CD4-positive, alpha-beta T cell treated with Interferon alpha-2 for 1 hour (primary cell): ENCODE measurements at regions not wholly inside any gene's neighbourhood (a gene's known extent, or its start where the extent isn't known, plus 50 kb on each side); places are given as distances from the start of the nearest gene placed in this dataset.

Experiments
- DNase-seq, 2 donors: peaks; one replicate each; pipeline ENCODE4 v3.0.0-alpha.2; 2020 to 2022

DNA sequence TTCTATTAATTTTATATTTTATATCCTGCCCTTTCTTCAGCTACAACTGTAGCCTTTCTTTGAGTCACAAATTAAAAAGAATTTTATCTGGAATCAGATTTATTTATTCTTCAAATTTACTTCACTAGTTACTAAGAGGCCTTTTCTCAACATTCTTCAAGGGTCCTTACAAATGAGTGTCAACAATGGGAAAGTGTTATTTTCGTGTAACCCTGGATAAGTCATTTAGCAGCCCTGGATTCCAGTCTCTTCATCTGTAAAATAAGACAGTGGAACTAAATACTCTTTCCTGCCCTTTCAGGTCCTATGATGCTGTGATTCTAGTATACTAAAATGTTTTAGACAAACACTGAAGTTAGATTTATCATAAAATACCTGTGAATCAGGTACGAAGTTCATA is 397.0 kb downstream of the KLF12 start:
- DNase-seq, result no peak

DNA sequence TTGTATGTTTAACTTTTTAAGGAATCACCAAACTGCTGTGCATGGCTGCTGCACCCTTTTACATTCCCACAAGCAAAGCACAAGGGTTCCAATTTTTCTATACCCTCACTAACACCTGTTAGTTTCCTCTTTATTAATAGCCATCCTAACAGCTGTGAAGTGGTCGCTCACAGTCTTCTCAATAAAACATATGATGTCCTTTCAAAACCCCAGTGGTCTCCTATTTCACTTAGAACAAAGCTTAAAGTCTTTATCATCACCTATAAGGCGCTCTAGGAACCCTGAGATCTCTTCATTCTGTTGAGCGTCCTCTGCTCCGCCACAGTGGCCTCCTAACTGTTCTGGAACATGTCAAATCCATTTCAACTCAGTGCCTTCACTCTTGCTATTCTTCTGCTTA is 400.5 kb downstream of the KLF12 start:
- no peak for DNase-seq

DNA sequence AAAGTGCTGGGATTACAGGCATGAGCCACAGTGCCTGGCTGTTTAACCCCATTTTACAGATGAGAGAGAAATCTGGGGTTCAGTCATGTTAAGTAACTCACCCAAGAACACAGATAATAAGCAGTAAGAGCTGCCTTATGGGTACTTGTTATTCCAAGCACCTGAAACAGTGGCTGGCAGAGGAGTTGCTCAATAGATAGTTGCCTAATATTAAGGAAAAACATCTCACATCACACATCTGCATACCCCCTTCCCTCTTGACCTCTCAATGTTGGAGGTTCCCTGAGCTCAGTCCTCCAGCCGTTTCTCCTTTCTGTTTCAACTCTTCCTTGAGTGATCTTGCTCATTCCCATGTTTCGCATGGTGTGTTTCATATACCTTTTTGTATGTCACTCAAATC is 401.9 kb downstream of the KLF12 start:
- DNase-seq, result no peak

DNA sequence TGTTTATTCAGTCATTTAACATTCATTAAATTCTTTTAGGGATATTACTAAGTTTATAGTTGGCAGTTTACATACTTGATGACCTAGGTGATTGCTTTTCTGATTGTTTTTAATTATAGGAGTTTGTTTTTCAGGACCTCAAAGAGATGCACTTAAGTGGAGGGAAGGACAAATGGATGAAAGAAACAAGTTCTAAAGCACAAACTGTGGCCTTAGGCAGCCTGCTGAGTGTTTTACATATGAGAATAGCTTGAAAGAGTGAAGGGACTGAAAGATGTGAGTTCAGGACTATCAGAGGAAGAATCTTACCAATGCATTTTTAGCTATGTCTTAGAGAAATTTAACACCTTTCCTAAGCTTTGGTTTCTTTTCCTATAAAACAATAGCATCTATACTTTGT is 402.6 kb downstream of the KLF12 start:
- DNase-seq, result no peak

DNA sequence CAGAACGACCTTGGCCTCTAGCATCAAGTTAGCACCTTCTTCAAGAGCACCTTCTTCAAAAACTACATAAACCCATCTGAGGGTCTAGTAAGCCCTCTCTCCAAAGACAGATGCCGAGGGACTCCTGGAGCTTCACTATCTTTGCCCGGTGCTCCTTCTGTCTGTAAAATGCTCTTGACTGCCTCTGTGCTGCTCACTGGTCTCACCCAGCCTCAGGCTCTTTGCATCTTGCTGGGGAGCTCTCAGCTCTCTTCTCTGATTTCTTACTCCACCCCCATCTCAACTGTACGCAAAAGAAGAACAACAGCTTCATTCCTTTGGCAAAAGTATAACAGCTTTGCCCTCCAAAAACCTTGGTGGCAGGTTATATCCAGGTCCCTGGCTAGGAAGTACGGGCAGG is 404.2 kb downstream of the KLF12 start:
- DNase-seq, result no peak

DNA sequence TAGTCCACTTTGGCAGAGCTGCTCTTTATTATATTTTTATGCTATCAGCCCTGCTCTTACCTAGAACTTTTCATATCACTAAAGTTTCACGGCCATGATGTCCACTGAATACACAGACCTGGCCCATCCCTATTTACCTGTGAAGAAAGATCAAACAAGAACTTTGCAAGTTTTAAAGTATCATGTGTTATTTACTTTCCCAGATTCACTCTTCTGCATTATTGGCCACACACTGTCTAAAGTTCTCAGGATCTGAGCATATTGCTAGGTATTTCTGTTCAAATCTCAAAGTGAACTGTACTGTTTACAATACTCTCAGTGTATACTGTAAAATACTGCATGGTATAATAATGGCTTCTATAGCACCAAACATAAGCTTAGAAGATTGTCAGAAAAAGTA is 405.2 kb downstream of the KLF12 start:
- DNase-seq, result no peak

DNA sequence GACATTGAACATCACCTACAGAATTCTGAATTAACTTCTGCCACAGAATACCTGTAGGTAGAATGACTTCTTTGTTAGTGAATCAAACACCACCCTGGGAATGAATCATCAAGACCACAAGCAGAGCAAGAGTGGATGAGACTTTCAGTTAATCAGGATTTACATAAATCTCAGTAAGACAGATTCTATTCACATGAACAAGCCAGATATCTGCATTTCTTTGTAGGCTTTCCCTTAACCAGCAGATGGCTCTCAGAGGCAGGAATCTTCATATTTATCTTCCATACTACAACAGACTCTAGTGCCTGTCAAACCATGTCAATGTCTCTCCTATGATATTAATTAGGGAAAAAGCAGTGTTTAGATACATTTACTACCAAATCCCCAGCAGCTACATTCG is 412.1 kb downstream of the KLF12 start:
- DNase-seq, result peak in 1 of 2 donors; percentile 38

DNA sequence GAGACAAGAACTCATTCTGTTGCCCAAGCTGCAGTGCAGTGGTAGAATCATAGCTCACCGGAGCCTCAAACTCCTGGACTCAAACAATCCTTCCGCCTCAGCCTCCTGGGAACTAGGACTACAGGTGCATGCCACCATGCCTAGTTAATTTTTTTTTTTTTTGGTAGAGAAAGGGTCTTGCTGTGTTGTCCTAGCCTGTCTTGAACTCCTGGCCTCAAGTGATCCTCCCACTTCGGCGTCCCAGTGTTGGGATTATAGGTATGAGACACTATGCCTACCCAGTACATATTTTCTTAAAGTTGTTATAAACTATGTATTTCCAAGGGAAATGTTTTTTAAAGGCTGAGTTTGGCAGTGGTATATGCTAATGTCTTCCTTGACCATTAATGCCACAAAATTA is 412.6 kb downstream of the KLF12 start:
- no peak for DNase-seq

DNA sequence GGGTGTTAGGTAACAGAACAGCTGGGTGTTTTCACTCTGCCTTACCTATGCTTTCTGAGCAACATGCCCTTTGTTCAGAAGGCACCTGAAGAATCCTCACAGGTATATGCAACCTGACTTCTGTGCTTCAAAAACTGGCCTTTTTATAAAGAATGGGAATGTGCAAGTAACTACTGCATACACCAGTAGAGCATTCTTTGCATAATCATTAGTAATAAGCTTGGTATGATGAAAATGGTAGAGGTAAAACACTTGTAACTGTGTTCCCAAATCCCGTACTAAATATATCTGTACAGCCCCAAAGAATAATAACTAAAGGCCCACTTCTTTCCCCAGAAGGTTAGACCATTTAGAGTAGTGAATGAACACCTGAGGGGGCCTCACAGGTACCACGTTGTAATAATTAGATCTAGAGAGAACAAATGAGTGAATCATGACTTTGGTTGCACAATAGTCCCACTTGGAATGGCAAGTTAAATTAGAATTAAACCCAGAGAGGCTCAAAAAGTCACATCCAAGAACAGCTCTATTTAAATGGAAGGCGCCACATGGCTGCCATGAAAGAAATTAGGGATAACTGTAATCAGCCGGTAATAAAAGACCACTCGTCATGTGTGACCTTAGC is 413.9 kb downstream of the KLF12 start:
- DNase-seq, result no peak

DNA sequence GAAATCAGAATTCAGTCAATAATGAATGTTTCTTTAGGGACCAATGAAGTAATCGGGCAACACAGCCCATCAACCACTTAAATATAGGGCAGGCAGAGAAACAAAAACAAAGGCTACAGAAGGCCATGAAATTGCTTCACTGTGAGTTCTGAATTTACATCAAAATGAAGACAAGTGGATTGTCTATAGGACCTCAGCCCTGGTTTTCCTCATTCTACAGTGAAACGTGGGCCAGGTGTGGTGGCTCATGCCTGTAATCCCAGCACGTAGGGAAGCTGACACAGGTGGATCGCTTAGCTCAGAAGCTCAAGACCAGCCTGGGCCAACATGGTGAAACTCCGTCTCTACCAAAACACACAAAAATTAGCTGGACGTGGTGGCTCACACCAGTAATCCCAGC is 416.0 kb downstream of the KLF12 start:
- no peak for DNase-seq

DNA sequence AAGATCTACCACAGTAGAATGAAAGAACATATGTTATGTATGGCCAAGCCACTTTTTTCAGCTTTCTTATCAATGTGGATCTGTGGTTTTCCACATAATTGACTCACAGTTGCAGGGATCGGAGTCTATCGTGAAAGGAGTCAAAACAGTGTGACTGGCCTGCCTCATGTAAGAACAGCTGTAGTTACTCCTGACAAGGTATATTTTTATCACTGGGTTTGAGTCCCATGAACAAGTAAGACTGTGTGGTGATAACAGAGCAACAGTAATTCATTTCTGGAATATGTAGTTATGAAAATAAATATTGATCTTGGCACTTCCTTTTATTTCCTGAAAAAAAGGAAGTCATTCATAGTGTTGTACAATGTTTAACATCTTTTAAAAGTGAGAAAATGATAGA is 416.6 kb downstream of the KLF12 start:
- DNase-seq, result peak in 1 of 2 donors; percentile 70

DNA sequence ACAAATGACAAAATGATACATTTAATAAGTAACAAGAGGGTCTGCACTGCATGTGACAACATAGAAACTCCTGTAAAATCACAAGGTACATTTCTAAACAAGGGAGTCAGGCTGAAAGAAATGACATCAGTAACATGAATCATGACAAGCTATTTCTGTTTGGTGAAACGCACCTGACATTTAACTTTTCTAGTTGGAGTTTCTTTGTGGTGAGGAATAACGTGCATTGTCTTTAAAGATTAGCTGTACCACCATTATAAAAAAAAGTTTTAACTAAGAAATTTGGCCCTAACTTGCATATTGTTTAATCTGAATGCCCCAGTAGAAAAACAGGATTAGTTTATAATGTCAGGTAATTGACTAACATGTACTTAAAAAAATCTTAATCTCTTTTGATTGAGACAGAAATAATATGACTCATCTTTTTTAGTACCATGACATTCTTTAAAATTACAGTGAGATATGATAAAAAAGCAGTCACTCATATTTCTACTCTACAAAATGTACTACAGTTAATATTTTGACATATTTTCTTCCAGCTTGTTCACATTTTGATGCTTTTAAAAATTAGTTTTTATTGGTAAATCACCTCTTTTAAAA is 418.2 kb downstream of the KLF12 start:
- peak in 1 of 2 donors; percentile 19 for DNase-seq

DNA sequence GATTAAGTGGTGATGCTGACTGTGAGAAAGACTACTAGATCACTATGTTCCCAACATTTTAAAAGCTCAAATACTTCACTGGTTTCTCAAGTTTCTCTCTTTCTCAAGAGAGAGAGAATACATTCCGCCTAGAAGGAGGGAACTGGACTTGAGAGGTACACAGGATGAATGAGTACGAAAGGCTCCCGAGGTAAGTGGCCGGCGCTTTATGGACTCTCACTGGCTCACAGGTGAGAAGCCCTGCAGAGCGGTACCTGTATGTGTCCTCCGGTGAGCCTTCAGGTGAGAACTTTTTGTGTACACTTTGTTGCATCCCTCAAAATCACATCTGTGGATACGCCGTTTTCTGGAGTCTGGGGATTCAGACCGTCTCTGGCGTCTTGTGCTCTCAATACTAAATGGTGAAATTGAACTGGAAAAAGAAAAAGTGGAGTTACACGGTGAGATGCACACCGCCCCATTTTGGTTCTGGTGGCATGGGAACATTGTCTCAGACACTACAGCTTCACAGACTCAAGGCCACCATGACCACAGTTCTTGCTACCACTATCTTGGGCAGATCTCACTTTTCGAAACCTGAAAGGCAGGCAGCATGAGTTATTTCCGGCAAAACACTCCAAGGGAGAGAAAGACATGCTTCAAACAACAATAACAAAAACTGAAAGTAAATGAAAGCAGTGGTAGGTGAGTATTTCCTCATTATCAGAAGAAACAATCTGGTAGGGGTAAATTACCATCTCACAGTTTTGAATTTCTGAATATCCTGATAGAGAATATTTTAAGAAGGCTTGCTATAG is 418.9 kb downstream of the KLF12 start:
- peak; percentile 61 to 92 for DNase-seq

DNA sequence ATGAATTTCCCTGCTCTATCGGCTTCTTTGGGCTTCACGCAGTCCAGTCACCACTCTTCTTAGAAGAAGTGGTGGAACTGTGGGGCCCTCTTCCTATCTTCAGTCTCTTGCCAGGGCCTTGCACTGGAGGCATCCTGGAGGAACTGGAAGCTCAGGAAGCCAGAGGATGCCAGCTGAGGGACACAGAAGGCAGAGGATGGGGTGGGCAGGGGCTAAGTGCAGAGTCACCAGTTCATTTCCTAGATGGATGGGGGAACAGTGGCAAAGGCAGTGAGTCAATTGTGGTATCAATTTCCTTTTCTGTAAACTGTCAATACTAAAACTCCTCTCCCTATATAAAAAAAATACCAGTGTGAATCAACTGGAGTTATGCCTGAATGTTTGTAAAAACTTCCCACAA is 419.7 kb downstream of the KLF12 start:
- peak in 1 of 2 donors; percentile 33 for DNase-seq

DNA sequence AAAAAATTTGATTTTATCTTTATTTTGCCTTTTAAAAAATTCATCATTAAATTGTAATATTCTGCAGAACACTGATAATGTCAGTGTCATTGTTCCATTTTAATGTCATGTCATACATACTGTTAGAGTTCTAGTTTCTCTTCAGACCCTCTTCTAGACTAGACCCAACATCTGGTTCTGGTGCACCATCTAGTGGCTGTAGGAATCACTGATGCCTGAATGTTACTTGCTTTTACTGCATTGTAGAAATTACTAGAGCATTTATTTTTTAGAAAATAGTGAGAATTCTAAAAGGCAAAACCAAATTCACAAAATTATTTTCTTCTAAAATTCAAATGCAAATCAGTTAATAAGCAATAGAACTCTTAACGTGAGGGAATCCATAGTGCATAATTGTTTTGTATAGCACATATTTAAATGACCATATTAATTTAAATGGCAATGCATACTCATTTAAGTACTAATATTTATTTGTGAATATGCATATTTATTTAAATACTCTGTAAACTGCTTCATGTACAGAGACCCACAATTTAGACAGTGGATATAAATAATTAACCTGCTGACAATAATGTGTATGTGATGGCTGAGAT is 425.7 kb downstream of the KLF12 start:
- DNase-seq, result peak; percentile 59 to 81

DNA sequence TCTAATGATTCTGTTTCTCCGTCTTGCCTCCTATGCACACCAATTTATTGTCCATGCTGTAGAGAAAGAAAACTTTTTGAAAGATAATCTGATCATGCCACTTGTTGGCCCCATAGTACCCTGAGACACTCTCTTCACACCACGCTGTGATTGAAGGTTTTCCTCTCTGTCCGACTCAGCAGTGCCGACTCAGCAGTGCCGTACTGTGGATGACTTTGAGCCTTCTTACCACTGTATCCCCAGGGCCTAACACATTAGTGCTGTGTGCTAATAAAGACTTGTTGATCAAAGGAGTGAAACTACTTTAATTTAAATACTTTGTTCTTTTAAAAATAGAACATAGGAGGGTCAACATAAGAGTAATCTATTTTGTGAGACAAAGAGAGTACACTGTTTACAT is 429.6 kb downstream of the KLF12 start:
- no peak for DNase-seq

DNA sequence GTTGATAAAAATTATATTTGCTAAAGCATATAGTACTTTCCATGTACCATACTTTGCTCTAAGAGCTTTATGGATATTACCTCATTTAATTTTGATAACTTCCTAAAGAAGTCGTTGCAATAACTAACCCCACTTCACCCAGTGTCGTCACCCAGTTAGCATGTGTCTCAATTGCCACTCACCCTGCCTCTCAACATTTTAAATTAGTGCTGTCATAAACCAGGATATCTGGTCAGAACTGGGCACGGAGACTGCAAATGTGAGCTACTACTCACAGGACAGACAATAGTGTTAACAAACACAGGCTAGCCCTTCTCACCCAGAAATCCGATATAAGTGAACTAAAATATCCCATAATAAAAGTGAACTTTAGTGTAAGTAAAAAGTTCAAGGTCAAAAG is 430.6 kb downstream of the KLF12 start:
- no peak for DNase-seq

DNA sequence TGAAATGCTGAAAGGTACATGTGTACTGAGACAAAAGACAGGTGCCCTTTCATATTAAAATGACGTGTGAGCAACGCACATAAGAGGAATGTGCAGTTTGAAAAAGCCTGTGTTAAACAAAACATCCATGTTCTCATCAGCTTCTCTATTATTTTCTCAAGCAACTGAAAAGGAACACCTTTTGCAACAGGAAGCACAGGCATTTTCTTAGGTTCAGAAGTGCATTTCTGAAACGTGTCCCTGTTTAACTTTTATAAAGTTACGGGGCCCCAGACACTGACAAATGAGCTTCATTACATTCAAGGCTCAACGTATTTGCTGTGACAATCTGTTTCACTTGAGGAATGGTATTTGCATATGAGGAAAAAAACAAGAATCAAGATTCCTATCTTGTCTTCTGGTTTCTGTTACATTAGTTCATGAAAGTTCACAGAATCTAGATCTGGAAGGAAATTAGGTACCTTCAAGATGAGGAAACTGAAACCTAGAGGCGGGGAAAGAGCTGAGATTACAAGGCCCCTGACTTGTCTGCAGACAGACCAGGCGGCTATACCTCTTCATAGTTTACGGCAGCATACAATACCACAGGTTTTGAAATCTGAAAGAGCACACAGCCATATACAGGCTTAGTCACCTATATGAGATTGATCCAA is 431.7 kb downstream of the KLF12 start:
- DNase-seq, result peak; percentile 68 to 89

DNA sequence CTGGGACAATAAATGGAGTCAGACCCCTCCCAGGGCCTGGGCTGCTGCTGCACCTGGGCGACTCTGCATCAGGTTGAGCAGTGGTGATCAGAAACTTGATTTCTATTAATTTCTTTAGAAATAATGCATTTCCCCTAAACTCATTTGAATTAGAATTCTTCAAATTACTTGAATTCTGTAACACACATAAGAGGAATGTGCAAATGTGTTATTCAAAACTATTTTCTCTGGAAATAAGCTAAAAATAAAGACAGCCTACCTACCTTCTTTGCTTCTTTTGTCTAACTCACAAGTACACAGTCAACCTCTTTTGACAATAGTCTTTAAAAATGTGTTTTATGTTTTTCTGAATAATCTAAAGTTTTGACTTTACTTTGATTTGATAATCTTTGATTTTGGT is 433.0 kb downstream of the KLF12 start:
- DNase-seq, result no peak

DNA sequence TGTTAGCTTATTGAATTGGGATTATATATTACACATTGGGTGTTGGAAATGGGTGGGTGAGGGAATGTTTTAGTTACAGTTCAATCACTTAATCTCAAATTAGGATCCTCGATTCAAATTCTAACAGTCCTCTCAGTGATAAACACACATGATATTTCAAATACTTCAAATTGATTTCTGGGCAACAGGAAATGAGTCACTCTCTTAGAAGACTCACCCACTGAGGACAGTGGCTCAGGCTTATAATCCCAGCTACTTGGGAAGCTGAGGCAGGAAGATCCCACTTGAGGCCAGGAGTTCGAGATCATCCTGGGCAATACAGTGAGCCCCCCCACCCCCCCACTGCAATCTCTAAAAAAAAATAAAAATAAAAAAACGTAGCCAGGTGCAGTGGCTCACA is 435.3 kb downstream of the KLF12 start:
- DNase-seq, result no peak

DNA sequence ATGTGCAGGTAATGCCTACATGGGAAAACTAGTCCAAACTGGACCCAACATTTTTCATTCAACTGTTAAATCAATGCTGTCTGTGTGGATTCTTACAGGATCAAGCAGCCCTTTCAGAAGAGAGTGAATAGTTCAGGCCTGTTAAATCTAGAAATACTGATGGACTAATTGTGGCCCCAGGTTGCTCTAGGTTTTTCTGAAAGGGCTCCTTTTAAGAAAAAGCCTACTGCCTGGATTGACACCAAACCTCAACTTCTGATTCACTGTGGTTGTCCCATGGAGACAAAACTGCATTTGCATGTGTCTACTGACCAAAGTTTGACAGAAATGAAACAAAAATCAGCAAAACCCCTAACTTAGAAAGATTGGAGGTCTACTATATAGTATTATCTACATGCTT is 437.0 kb downstream of the KLF12 start:
- DNase-seq, result no peak

DNA sequence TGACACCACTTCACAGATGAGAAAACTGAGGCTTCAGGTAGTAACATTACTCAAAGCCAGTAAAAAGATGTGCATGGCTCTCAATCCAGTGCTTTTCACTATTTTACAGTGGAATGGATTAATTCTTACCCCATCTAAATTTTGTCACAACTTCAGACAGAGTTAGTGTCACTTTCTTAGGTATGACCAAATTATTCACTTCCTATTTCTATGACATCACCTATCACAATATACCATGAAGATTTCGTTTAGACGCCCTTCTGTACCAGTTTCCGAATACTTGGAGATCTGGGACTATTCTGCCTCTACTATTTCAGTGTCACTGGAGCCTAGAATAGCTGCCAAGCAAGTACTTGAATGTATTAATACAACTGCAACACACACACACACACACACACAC is 437.5 kb downstream of the KLF12 start:
- no peak for DNase-seq

DNA sequence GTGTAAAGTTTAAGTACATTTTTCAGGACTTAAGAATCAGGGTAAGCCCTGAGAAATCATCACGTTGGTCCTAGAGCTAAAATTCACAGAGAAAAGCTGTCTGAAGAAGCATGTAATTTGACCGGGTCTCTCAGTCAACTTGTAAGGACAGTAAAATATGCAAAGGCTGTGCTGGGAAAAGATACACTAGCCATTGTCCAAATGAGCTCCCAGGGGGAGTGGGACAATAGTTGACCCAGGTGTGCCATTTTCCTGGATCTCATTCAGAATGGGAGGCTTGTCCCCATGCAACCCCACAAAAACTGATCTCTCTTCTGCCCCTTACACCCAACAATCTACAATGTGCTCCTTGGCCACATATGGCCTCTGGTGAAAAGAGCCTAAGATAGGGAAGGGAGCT is 437.9 kb downstream of the KLF12 start:
- no peak for DNase-seq
